ENCODE measurements at regions not wholly inside any gene's neighbourhood (a gene's known extent, or its start where the extent isn't known, plus 50 kb on each side); places are given as distances from the start of the nearest gene placed in this dataset.
"Not testable (repeated sequence)": the region's sequence is repeated elsewhere in the genome, so short reads cannot be mapped to it uniquely, and the experiment has no call there.

GRCh38 chr14:87626266-87626665 is 366.7 kb downstream of the GALC start:
- no peaks in the 10 kb centered on the region for H3K36me3 Mint-ChIP-seq

GRCh38 chr14:87623616-87624015 is 369.4 kb downstream of the GALC start:
- ATAC-seq (replicated peaks) (no peak), DNase-seq (no peak)
- Mint-ChIP-seq H3K4me3 (no peak overlapping the region), H3K36me3 (no peaks in the 10 kb centered on the region), H3K9me3 (peaks cover 20 to 23% of the 10 kb centered on the region in 2 donors), H3K27me3 (no peaks in the 10 kb centered on the region), H3K4me1 (no peaks in the 10 kb centered on the region), H3K27ac (no peak overlapping the region)

More at GRCh38 chr14:87626266-87626665, 366.7 kb downstream of the GALC start:
- Mint-ChIP-seq H3K27me3 (no peaks in the 10 kb centered on the region), H3K27ac (no peak overlapping the region), H3K9me3 (peaks cover 13% of the 10 kb centered on the region in 2 donors), H3K4me1 (no peaks in the 10 kb centered on the region), H3K4me3 (no peak overlapping the region)
- no peak for DNase-seq
- no peak for ATAC-seq (replicated peaks)

GRCh38 chr14:87617079-87617478 is 375.9 kb downstream of the GALC start:
- Mint-ChIP-seq H3K27me3 (peaks cover 0 to 7% of the 10 kb centered on the region in 2 donors), H3K4me3 (no peak overlapping the region), H3K9me3 (peaks cover 9 to 17% of the 10 kb centered on the region in 2 donors), H3K36me3 (no peaks in the 10 kb centered on the region), H3K4me1 (no peaks in the 10 kb centered on the region), H3K27ac (no peak overlapping the region)
- ATAC-seq (replicated peaks) (no peak), DNase-seq (no peak)

- peaks cover 0 to 7% of the 10 kb centered on the region in 2 donors for H3K27me3 Mint-ChIP-seq
- peak; percentile 24 for DNase-seq
- H3K36me3 Mint-ChIP-seq = no peaks in the 10 kb centered on the region
- peak; percentile 72 to 77 for ATAC-seq (replicated peaks)
- no peaks in the 10 kb centered on the region for H3K4me1 Mint-ChIP-seq
- peaks cover 8% of the 10 kb centered on the region in 2 donors for H3K9me3 Mint-ChIP-seq
- H3K27ac Mint-ChIP-seq = no peak overlapping the region
- no peak overlapping the region for H3K4me3 Mint-ChIP-seq
Measured at GRCh38 chr14:87615822-87616679, 376.9 kb downstream of the GALC start.

- DNase-seq = no peak
- peaks cover 0 to 2% of the 10 kb centered on the region in 2 donors for H3K9me3 Mint-ChIP-seq
- ATAC-seq (replicated peaks) = no peak
- H3K27me3 Mint-ChIP-seq = peaks cover 0 to 7% of the 10 kb centered on the region in 2 donors
- H3K4me3 Mint-ChIP-seq = no peak overlapping the region
- no peak overlapping the region for H3K27ac Mint-ChIP-seq
- no peaks in the 10 kb centered on the region for H3K4me1 Mint-ChIP-seq
- H3K36me3 Mint-ChIP-seq = no peaks in the 10 kb centered on the region
Measured at GRCh38 chr14:87615047-87615446, 377.9 kb downstream of the GALC start.

GRCh38 chr14:87613881-87614280 is 379.1 kb downstream of the GALC start:
- H3K36me3 Mint-ChIP-seq = no peaks in the 10 kb centered on the region
- no peaks in the 10 kb centered on the region for H3K4me1 Mint-ChIP-seq
- ATAC-seq (replicated peaks) = no peak
- no peak overlapping the region for H3K27ac Mint-ChIP-seq
- no peak for DNase-seq
- no peak overlapping the region for H3K4me3 Mint-ChIP-seq
- peaks cover 0 to 7% of the 10 kb centered on the region in 2 donors for H3K27me3 Mint-ChIP-seq
- no peaks in the 10 kb centered on the region for H3K9me3 Mint-ChIP-seq

- H3K27me3 Mint-ChIP-seq, H3K27ac Mint-ChIP-seq: not testable (repeated sequence)
Measured at GRCh38 chr14:87607056-87607455, 385.9 kb downstream of the GALC start.

GRCh38 chr14:87601036-87601435 is 391.9 kb downstream of the GALC start:
- peaks cover 12 to 24% of the 10 kb centered on the region in 2 donors for H3K9me3 Mint-ChIP-seq
- H3K4me1 Mint-ChIP-seq = no peaks in the 10 kb centered on the region
- no peaks in the 10 kb centered on the region for H3K27me3 Mint-ChIP-seq
- DNase-seq = no peak
- ATAC-seq (replicated peaks) = no peak
- no peaks in the 10 kb centered on the region for H3K36me3 Mint-ChIP-seq
- H3K27ac Mint-ChIP-seq = no peak overlapping the region
- H3K4me3 Mint-ChIP-seq = no peak overlapping the region

More at GRCh38 chr14:87607056-87607455, 385.9 kb downstream of the GALC start:
- H3K9me3 Mint-ChIP-seq = peaks cover 16 to 17% of the 10 kb centered on the region in 2 donors
- DNase-seq; H3K4me1 Mint-ChIP-seq; H3K36me3 Mint-ChIP-seq; H3K4me3 Mint-ChIP-seq; ATAC-seq (replicated peaks): not testable (repeated sequence)

GRCh38 chr14:87600240-87600639 is 392.7 kb downstream of the GALC start:
- H3K9me3 Mint-ChIP-seq = peaks cover 5 to 20% of the 10 kb centered on the region in 2 donors
- H3K36me3 Mint-ChIP-seq = no peaks in the 10 kb centered on the region
- ATAC-seq (replicated peaks) (no peak), DNase-seq (no peak)
- no peak overlapping the region for H3K4me3 Mint-ChIP-seq
- H3K27ac Mint-ChIP-seq = no peak overlapping the region
- no peaks in the 10 kb centered on the region for H3K4me1 Mint-ChIP-seq
- H3K27me3 Mint-ChIP-seq = no peaks in the 10 kb centered on the region

GRCh38 chr14:87581298-87581697 is 411.7 kb downstream of the GALC start:
- no peaks in the 10 kb centered on the region for H3K4me1 Mint-ChIP-seq
- DNase-seq = no peak
- no peaks in the 10 kb centered on the region for H3K27me3 Mint-ChIP-seq
- H3K36me3 Mint-ChIP-seq = no peaks in the 10 kb centered on the region
- H3K27ac Mint-ChIP-seq = no peak overlapping the region
- no peak overlapping the region for H3K4me3 Mint-ChIP-seq
- no peak for ATAC-seq (replicated peaks)
- H3K9me3 Mint-ChIP-seq = peaks cover 0 to 4% of the 10 kb centered on the region in 2 donors

GRCh38 chr14:87579036-87579435 is 413.9 kb downstream of the GALC start:
- Mint-ChIP-seq H3K4me1 (no peaks in the 10 kb centered on the region), H3K9me3 (peaks cover 0 to 6% of the 10 kb centered on the region in 2 donors), H3K27me3 (no peaks in the 10 kb centered on the region), H3K36me3 (no peaks in the 10 kb centered on the region), H3K27ac (no peak overlapping the region), H3K4me3 (no peak overlapping the region)
- DNase-seq = no peak
- no peak for ATAC-seq (replicated peaks)

- Mint-ChIP-seq H3K27me3 (no peaks in the 10 kb centered on the region), H3K9me3 (peaks cover 1 to 4% of the 10 kb centered on the region in 2 donors), H3K4me1 (no peaks in the 10 kb centered on the region), H3K36me3 (no peaks in the 10 kb centered on the region), H3K27ac (no peak overlapping the region), H3K4me3 (no peak overlapping the region)
- ATAC-seq (replicated peaks) = no peak
- no peak for DNase-seq
Measured at GRCh38 chr14:87575378-87575777, 417.6 kb downstream of the GALC start.

- H3K4me1 Mint-ChIP-seq = no peaks in the 10 kb centered on the region
- H3K27me3 Mint-ChIP-seq = no peaks in the 10 kb centered on the region
- DNase-seq (no peak), ATAC-seq (replicated peaks) (no peak)
- H3K27ac Mint-ChIP-seq = no peak overlapping the region
- no peaks in the 10 kb centered on the region for H3K36me3 Mint-ChIP-seq
- peaks cover 1 to 4% of the 10 kb centered on the region in 2 donors for H3K9me3 Mint-ChIP-seq
- H3K4me3 Mint-ChIP-seq = no peak overlapping the region
Measured at GRCh38 chr14:87573591-87573990, 419.4 kb downstream of the GALC start.

GRCh38 chr14:87567618-87568295 is 425.2 kb downstream of the GALC start:
- Mint-ChIP-seq H3K4me1 (no peaks in the 10 kb centered on the region), H3K27me3 (no peaks in the 10 kb centered on the region), H3K9me3 (peaks cover 7 to 11% of the 10 kb centered on the region in 2 donors), H3K4me3 (no peak overlapping the region), H3K27ac (no peak overlapping the region), H3K36me3 (no peaks in the 10 kb centered on the region)
- ATAC-seq (replicated peaks) = no peak
- DNase-seq = no peak

GRCh38 chr14:87566991-87567390 is 426.0 kb downstream of the GALC start:
- Mint-ChIP-seq H3K27me3 (no peaks in the 10 kb centered on the region), H3K9me3 (peaks cover 11 to 16% of the 10 kb centered on the region in 2 donors), H3K4me3 (no peak overlapping the region), H3K36me3 (no peaks in the 10 kb centered on the region), H3K27ac (no peak overlapping the region), H3K4me1 (no peaks in the 10 kb centered on the region)
- ATAC-seq (replicated peaks) (no peak), DNase-seq (no peak)
